GM21447 (cell line): ENCODE measurements at regions not wholly inside any gene's neighbourhood (a gene's known extent, or its start where the extent isn't known, plus 50 kb on each side); places are given as distances from the start of the nearest gene placed in this dataset.
A peak's percentile ranks its signal among the peaks of the same experiment; 100 is the strongest.

Experiments used
- ATAC-seq: cut with Tn5 transposase; IDR thresholded peaks from one replicate; pipeline ENCODE4 v1.9.1; 2021; ENCODE audit not compliant: unreplicated experiment

DNA sequence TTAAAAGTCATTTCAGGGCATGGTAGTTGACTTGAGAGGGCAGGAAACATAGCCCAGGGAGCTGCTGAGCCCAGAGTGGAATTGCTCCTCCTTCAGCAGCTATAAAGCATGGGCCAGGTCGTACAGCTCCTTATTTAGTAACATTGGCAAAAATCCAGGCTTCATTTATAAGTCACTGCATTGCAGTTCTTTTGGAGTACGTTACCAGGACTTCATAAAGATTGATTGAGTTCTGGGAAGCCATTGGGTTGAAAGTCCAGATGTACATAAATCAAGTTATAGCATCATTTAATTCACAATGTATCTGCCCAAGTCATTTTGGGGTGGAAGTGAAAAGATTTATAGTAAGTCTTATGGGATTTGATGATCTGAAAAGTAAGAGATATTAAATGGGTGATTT, 53.0 kb upstream of the ANKEF1 start:
- no peak for ATAC-seq

DNA sequence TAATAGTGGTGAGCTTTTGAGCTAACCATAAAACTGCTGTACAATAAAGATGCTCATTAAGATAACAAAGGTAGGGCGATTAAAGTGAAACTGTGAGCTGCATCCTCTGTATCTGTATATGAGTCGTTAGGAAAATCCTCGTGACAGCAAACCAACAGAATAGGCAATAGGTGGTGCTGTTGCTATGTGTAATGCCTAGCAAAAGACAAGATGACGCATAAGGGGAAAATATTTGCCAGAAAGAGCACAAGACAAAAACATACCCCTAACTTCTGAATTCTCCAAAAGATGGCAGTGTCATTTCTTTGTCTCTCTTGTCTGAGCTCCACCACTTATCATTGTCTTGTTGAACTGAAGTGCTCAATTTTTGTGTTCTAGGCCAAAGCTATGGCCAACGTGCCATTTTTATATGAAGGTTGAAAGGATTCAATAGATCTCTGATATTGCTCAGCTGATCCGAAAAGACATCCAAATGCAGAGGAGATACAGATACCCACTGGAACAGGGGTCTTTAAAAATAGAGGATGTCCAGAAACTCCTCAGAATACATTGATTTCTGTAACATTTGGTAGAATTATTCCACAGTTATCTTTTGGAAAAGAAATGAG, 56.3 kb upstream of the ANKEF1 start:
- peak; percentile 96 for ATAC-seq

DNA sequence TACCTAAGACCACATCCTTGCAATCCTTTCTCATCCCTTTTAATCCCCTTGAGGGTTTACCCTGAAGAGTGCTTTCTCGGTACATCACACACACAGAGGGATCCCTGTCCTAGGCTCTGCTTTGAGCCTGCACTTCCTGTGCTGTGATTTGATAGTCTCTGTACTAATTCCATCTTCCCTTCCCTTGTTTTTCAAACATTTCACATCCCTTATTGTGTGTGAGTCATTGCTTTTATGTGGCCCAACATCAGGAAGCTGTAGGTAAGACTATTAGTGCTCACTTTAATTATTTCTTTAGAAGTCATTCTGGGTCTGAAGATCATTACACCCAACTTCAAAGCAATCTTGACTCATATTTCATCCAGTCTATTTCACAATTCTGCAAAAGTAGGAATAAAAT, 57.2 kb upstream of the ANKEF1 start:
- no peak for ATAC-seq

DNA sequence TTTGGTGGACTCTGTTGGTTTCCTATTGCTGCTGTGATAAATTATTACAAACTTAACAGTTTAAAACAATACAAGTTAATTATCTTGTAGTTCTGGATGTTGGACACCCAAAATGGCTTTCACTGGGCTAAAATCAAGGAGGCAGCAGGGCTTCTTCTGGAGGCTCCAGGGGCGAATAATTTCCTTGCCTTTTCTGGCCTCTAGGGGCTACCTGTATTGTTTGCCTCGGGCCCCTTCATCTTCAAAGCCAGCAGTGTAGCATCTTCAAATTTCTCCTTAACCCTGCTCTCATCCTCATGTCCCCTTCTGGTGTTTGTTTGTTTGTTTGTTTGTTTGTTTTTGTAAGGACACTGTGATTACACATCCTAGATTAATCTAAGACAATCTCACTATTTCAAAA, 60.5 kb upstream of the ANKEF1 start:
- no peak for ATAC-seq

DNA sequence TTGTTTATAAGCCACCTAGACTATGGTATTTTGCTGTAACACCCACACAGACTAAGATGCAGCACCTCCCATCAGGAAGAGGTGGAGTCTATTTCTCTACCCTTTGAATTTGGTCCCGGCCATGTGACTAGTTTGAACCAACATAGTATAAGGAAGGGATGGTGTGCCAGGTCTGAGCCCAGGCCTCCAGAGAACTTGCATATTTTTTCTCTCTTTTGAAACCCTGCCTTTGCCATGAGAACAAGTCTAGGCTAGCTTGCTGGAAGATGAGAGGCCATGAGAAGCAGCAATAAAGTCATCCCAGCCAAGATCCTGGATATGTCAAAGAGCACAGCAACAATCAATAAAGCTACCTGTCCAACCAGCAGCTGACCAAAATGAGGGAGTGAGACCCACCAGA, 63.0 kb upstream of the ANKEF1 start:
- ATAC-seq: no peak

DNA sequence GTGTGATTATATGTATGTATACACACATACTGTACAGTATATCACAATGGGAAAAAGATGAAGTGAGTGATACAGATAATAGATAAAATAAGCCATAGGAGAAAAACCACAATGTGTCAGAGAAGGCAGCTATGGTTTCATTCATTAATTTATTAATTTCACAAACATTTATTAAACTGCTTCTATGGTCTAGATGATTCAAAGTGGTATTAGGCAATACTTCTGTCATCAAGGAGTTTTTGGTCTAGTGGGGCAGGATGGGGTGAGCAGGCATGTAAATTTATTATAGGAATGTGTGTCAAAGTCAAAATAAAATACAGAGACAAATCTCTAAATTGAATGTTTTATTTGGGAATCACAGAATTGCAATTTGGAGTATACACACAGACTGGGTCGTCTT, 65.2 kb upstream of the ANKEF1 start:
- ATAC-seq: no peak

DNA sequence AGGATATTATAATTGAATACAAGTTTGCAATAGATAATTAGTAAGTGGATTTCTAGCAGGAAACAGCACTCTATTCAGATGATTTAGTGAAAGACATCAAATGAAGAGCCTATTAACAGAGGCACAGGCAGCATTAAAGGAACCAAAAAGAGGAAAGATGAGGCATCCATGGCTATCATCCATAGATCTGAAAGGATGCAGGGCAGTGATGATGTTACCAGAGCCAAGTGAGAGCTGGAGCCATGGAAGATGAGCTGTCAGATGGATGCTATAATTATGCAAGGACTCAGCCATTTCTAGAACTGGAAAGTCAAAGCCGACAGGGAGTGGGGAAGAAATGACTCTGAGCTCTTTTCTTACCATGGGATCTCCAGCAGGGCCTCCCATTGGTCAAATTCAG, 66.8 kb upstream of the ANKEF1 start:
- ATAC-seq: no peak

DNA sequence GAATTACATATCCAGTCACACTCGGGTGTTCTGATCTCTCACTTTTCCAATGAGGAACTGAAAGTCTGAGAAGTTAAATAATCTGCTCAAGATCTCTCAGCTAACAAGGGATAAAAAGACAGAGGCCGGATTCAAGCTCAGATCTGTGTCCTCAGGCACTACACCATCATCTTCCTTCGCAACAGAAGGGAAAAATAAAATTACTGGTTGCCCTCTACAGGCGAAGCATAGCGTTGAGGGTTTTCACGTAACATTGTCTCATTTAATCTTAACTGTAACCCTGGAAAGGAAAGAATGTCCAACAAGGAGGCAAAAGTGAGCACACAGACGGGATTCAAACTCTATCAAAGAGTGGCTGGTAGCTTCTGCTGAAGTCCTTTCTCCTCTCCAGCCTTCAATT, 67.8 kb upstream of the ANKEF1 start:
- no peak for ATAC-seq

DNA sequence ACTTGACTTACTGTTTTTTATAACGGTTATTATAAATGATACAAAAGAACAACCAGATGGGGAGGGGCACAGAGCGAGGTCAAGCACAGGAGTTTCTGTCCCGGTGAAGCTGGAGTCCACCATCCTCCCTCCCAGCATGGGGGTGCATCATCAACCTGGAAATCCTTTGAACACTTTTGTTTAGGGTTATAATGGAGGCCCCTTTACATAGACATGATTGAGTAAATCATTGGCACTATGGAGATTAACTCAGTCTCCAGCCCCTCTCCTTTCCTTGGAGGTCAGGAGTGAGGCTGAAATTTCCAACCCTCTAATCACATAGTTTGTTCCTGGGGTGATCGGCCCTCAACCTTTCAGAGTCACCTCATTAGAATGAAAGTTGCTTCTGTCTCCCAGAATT, 71.8 kb upstream of the ANKEF1 start:
- ATAC-seq: no peak

DNA sequence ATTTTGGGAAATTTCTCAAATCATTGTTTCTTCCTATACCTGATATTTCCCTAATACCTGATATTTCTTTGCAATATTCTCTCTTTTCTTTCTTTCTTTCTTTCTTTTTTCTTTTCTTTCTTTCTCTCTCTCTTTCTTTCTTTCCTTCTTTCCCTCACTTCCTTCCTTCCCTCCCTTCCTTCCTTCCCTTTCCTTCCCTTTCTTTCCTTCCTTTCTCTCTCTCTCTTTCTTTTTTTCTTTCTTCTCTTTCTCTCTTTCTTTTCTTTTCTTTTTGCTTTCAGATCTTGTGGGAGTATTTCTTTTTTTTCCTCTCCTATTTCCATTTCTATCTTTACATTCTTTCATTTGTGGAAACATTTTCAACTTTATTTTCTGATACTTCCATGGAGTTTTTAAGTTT, 76.1 kb upstream of the ANKEF1 start:
- no peak for ATAC-seq

DNA sequence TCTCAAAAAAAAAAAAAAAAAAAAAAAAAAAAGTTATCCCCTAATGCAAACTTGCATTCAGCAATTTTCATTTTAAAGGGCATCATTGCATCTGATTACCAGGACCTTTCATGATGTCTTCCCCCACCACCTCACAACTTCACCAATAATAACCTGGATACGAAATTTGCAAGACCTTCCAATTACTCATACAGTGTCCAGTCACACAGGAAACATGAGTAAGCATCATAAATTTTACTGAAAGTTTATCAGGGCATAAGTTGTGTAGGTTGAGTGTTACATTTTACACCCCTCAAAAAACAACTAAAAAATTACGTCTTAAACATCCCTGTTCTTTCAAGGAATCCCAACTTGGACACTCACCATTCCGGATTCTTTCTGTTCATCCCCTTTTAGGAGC, 79.1 kb upstream of the ANKEF1 start:
- no peak for ATAC-seq

DNA sequence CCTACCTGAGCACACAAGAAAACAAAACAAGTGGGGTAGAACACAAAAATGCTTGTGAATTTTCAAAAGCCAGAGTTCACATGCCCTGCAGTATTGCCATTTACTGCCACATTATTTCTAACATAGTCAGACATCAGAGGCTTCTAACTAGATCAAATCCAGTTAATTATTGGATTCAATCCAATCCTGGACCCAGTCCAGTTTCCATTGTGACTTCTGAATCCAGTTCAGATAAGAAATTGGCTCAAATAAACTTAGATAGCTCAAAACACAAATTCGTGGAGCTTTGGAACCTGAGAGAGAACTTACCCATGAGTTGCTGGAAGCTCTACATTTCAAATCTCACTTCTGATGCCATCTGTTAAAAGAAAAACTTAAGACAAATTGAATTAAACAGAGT, 85.2 kb upstream of the ANKEF1 start:
- ATAC-seq: no peak

DNA sequence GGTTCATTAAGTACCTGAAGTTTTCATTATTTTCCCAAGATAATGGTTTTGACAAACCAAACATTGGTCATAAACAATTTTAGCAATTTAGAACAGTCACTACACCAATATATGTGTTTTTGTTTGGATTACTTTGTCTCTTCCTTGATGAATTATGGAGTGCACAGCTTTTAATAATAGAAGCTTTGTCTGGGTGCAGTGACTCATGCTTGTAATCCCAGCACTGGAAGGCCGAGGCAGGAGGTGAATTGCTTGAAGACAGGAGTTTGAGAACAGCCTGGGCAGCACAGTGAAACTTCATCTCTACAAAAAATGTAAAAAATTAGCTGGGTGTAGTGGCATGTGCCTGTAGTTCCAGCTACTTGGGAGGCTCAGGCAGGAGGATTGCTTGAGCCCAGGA, 89.4 kb upstream of the ANKEF1 start:
- no peak for ATAC-seq

DNA sequence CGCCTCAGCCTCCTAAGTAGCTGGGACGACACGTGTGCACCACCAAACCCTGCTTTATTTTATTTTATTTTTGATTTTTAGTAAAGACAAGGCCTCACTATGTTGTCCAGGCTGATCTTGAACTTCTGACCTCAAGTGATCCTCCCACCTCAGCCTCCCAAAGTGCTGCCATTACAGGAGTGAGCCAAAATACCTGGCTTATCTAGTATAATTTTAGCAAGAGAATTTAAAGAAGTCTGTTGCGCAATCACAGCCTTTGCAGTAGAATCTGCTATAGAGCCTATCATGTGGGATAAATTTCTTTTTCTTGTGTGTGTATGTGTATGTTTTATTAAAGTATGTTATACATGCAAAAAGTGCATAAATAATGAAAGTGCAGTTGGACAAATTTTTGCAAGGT, 92.1 kb upstream of the ANKEF1 start:
- ATAC-seq: no peak

DNA sequence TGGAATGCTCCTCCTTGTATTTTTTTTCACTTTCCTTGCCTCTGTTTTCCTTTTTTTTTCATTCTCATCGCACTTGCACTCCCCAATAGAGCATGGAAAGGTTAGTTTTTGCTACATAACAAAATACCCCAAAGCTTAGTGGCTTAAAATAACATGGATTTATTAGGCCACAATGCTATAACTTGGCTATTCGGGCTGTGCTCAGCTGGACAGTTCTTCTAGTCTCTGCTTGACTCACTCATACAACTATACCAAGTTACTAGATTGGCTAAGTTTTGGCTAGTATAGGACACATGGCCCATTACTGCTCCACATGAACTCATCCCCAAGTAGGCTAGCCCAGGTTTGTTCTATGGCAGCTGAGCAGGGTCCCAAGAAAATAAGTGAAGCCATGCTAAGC, 94.5 kb upstream of the ANKEF1 start:
- ATAC-seq: no peak

DNA sequence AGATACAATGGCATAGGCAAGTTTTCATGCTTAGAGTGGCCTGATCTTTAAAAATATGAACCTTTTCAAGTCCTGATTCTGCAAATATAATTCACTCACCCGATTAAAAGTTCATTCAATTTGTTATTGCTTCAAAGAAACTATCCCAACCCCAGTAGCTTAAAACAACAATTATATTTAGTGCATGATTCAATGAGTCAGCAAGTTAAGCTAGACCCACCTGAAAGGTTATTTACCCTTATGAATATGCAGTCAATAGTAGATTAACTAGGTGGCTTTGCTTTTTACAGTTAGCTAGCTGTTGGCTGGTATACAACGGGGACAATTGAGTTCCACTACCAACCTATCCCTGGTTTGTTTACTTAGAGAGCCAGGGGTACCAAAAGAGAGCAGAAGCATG, 95.6 kb upstream of the ANKEF1 start:
- ATAC-seq: no peak

DNA sequence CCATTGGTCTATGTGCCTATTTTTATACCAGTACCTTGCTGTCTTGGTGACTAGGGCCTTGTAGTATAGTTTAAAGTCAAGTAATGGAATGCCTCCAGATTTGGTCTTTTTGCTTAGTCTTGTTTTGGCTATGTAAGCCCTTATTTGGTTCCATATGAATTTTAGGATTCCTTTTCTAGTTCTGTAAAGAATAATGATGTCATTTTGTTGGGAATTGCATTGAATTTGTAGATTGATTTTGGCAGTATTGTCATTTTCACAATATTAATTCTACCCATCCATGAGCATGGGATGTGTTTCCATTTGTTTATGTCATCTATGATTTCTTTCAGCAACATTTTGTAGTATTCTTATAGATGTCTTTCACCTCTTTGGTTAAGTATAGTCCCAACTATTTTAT, 96.4 kb upstream of the PAK5 start:
- no peak for ATAC-seq

DNA sequence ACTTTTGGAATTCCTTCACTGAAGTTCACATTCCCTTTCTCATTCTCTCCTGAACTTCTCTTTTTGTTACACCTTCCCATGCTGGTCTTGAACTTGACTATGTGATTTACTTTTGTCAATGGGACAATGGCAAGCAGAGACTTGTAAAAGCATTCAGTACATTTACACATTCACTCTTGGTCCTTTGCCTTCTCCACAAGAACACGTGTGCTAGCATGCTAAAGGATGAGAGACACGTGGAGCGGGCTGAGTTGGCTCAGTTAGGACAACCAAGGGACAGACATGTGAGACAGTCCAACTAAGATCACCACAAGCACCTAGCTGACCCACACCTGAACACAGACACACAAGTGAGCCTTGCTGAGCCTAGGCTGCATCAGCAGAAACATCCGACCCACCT, 91.3 kb upstream of the PAK5 start:
- ATAC-seq: no peak

DNA sequence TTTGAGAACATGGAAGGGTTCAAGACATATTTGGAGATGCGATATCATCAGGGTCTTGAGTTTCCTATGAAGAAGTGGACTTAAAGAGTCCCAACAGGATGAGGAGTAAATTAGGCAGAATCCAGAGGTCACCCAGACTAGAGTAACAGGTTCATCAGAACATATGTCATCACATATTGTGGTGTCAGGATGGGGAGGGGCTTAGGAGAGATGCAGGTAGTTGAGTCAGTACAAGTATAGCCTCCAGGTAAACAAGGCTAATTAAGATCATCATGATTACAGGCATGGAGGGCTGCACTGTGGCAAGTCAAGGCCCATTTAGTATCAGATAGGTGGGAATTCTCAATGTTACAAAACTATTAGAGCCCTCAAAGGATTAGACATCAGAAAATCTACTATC, 90.1 kb upstream of the PAK5 start:
- no peak for ATAC-seq

DNA sequence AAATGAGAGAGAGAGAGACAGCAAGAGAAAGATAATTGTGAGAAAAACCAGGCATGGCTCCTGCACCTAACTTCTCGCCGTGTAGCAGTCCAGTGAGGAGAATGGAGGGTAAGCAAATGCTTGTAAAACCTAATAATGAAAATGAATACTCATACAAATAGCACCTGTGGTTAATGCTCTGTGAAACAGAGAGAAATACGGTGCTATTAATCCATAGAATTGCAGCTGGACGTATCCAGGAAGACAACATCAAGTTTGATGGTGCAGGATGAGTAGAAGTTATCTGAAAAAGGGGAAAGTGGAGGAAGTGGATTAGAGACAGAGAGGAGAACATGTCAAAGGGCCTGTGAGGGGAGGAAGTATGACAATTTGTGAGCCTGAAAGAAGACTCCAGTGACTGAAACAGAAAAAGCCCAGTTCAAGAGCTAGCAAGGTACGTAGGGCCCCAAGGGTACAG, 89.4 kb upstream of the PAK5 start:
- peak; percentile 87 for ATAC-seq

DNA sequence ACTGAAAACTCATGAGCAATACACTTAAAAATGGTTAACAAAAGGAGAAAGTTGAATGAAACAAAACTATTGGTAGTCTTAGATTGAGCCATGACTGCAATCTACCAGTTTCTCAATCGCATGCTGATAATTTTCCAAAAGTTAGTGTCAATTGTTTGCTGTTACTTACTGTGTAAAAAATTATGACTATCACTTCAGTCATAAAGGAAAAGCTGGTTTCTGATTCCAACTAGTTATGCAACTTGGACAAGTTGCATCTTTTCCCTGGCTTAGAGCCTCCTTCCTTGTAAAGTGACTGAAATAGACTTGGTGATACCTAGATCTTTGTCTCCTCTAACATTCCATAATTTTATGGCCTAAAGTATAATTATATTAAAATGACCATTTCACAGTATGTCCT, 88.3 kb upstream of the PAK5 start:
- no peak for ATAC-seq

DNA sequence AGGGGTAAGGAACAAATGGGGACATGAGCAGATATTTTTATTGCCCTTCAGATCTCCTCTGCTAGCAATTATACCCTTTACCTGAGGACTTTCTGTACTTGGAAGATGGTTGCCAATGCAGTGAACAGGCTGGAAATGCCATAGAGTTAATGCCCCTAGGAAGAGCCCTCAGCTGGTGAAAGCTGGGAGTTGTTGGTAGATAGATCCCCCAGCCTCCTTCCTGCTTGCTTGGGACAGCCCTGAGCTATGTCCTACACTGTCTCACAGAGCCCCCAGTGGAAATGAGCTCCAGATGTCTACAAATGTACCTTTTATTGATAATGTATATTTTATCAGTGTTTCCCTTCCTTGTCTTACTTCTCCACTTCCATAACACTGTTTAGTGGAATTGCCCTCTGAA, 87.6 kb upstream of the PAK5 start:
- ATAC-seq: no peak

DNA sequence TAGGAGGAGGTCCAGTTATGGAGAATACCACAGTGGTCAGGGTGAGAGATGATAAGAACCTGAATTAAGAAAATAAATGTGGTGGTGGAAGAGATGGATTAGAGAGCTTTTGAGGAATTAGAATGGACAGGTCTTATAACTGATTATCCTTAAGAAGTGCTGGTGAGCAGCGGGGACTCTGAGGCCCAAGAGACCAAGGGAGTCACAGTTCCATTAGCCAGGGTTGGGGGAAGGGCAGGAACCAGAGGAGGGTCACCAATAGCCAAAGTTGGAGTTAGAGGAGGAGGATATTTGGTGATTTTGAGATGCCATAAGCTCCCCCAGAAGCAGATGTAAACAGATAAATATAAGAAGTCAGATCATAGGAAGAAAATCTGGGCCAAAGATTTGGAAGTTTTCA, 87.1 kb upstream of the PAK5 start:
- no peak for ATAC-seq

DNA sequence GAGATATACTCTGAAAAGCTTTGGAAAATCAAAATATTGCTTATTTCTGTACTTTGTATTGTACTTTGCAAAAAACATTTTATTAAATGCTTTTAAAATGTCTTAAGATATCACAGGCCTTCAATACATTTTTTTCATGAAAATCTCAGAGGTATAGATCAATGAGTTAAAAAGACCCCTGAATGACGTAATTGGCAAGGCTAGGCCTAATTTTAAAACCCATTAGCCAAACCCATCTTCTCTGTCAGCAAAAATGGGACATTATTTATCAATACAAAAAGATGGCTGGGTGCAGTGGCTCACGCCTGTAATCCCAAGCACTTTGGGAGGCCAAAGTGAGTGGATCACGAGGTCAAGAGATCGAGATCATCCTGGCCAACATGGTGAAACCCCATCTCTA, 84.8 kb upstream of the PAK5 start:
- ATAC-seq: no peak
